ENCODE measurements at regions not wholly inside any gene's neighbourhood (a gene's known extent, or its start where the extent isn't known, plus 50 kb on each side); places are given as distances from the start of the nearest gene placed in this dataset.

DNA sequence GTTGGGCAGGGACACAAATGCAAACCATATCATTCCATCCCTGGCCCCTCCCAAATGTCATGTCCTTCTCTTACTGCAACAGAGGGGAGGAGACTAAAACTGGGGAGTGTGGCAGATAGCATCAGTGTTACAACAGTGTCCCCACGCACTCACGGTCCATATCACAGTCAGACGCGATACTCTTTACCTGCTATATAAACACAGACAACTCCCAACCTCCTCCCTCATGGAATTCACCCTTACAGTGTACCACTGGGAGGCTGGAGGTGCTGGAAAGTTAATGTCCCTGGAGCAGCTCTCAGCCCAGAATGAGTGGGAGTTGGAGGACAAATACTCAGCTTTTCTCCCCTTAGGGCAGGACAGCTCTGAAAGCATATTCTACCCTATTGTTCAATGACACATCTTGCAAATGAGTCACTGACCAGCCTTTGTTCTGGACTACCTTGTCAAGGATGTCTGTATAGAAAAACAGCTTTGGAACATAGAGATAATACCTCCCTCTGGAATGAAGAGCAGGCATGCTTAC is 445.9 kb downstream of the SETD4 start:
- TF ChIP-seq TAF1 (IDR thresholded peaks at IDR 0.05; ENCODE audit: borderline replicate concordance, low read depth, low read length) (no peak), POLR2AphosphoS5 (IDR thresholded peaks at IDR 0.05; ENCODE audit: low read depth, low read length) (no peak), POLR2A (IDR thresholded peaks at IDR 0.05; ENCODE audit: low read depth, low read length) (no peak)

All from GM12892 (cell line).